NCI-H748 treated with DMSO at 0.1 percent for 48 hours (cell line): ENCODE measurements at regions not wholly inside any gene's neighbourhood (a gene's known extent, or its start where the extent isn't known, plus 50 kb on each side); places are given as distances from the start of the nearest gene placed in this dataset.

Source experiments
- DNase-seq: peaks from one replicate; lab custom pipeline; 2025; lab: John Stamatoyannopoulos, UW

DNA sequence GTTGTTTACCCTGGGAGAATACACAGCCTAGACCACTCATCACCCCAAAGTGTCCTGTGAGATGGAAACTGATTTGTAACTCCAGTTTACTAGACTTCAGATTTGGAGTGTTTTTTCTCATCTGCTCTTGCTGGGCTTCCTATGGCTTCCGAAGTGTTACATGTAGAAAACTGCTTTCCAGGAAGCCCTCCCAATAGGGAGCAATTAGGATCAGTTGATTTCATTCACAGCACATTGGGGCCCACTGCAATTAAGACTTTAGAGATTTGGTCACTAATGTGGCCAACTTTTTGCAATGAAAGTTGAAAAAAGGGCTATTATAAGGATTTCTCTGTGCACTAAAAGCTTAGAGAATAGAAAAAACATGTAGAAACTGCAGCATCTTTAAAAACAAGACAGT, 656.6 kb upstream of the CHAC2 start:
- no peak for DNase-seq

DNA sequence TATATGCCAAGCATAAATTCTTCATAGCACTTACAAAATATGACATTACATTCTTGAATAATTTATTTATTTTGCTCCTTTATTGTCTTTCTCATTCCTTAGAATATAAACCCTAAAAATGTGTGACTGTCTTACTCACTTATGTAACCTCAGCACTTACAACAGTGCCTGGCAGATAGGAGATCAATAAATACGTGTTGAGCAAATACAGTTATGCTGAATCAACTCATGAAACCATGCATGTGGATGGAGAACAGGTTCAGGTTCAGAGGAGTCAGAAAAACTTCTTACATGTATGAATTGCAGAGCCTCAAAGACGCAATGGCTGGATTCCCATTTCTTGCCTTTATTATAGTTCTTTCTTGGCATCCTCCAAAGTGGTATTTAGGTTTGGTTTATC, 659.4 kb upstream of the CHAC2 start:
- DNase-seq = no peak

DNA sequence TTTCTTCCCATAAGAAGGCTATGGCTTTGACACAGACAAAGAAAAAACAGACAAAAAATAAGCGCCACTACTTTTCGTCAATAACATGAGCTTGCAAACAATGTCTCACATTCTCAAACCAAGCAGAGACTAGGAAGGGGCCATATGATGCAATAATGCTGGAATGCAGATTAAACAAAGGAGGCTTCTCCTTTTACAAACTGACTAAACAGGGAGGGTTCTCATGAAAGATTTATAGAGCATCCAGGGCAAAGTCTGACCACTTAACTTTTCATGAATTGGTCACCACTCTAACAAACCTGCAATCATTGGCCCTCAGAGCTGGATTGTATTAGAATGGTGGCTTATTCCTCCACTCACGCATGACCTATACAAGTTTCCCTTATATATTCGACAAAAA, 663.3 kb upstream of the CHAC2 start:
- DNase-seq = no peak

DNA sequence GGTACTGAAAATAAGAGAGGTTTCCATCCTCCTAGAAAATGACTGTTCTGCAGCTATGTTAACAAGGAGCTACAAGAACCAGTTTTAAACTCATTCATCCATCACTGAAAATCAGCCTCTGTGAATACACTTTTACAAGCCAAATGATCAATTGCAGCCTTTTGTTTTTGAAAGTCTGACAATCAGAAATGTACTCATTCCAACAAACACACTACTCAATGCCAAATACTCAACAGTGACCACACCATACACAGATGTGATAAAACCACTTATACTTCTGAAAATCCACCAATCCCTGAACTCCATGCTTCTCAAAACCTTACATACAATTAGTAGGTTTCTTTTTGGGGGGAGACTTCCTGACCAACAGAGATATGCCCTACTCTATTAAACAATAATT, 663.9 kb upstream of the CHAC2 start:
- DNase-seq = no peak

DNA sequence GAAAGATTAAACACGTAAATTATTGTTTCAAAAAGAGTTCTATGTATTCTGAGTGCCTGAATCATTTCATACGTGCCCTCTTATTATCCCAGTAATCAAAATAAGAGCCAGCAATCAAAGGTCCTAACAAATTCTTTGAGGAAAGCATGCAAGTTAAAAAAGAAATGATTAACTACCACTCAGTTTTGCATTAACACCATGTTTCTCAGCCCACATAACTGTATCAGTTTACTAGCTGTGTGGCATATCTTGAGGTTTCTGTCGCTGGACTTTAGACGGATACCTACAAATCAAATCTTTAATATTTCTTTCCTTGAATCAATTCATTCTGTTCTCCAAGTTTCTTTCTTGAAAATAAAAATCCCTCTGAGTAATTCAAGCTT, 668.9 kb upstream of the CHAC2 start:
- DNase-seq = no peak

DNA sequence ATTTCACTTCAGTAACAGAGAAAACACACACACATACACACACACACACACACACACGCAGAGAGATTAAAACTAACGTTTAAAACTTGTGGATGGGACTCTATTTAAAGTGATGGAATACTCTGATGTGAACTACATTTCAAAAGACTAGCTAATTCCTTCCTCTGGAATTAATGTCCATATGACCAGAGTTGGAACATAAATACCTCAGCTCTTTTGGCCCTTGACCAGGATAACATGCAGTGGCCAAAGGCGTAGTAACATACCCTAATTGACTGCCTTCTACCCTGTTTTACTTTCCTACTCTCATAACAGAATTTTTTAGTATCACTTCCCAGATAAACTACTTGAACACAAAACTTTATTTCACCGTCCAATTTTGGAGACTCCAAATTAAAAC, 671.3 kb upstream of the CHAC2 start:
- no peak for DNase-seq

DNA sequence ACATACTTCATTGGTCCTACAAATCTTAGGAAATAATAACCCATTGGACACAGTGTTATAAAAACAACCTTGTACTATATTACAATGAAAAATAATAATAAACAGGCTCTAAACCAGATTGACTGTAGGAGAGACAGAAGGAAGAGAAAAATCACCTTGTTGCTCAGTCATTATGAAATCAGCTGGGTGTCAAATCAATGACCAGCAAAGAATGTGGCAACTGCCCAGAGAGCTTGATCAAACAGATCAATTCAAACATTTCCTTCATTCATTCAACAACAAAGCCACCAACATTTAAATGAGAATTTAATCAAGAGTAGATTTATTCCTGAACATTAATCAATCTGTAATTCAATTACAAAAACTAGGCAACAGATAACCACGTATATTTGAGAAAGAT, 671.9 kb upstream of the CHAC2 start:
- DNase-seq = no peak

DNA sequence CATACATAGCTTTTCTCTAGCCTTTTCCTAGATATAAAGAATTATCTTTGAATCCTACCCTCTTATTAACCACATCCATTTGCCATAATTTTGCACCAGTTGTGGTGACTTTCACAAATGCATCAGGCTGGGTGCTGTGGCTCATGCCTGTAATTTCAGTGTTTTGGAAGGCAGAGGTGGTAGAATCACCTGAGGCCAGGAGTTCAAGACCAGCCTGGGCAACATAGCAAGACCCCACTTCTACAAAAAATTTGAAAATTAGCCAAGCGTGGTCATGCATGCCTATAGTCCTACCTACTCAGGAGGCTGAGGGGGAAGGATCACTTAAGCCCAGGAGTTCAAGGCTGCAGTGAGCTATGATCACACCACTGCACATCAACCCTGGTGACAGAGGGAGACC, 672.4 kb upstream of the CHAC2 start:
- DNase-seq = no peak

DNA sequence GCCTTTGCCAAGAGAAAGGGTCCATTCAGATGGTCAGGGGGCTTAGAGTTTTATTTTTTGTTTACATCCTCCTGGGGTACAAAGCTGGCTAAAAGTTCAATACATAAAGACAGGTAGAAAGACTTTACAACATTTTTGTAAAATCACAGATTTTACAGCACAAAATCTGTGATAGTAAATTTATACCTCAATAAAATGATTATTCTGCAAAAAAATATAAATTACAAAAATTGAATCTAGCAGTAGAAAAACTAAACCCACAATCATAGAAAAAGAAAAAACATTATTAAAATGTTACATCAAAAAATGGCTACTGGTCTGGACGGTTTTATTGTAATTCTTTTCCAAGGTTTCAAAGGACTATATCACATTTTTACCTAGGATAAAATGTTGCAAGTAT, 674.2 kb upstream of the CHAC2 start:
- DNase-seq = no peak

DNA sequence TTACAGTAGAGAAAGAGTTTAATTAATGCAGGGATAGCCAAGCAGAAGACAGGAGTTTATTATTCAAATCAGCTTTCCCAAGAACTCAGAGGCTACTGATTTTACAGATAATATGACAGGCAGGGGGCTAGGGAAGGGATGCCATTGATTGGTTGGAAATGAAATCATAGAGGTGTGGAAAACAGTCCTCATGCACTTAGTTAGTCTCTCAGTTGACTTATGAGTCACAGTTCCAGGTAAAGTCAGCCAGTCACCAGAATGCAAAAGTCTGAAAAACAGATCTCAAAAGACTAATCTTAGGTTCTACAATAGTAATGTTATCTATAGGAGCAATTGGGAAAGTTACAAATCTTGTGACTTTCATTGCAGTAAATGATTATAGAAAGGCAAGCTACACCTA, 676.4 kb upstream of the CHAC2 start:
- no peak for DNase-seq

DNA sequence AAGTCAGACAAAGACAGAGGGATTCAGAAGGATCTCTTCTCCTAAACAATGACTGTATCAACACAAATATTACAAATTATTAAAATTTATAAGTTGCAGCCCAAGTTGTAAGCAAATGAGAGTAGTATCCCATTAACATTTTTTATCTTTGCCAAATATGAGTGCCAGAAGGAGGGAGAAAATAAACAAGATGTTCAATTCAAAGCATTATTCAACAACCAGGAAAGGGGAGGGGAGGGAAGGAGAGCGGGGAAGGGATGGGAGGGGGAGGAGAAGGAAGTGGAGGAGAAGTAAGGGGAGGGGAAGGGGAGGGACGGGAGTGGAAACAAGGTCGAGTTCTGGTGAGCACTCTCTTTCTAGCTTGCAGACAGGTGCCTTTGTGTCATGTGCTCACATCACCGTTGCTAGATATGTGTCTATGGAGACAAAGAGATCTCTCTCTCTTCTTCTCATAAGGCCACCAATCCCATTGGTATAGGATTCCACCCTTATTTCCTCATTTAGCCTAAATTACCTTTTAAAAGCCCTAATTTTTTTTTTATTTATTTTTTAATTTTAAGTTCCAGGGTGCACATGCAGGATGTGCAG, 679.6 kb upstream of the CHAC2 start:
- DNase-seq = no peak

DNA sequence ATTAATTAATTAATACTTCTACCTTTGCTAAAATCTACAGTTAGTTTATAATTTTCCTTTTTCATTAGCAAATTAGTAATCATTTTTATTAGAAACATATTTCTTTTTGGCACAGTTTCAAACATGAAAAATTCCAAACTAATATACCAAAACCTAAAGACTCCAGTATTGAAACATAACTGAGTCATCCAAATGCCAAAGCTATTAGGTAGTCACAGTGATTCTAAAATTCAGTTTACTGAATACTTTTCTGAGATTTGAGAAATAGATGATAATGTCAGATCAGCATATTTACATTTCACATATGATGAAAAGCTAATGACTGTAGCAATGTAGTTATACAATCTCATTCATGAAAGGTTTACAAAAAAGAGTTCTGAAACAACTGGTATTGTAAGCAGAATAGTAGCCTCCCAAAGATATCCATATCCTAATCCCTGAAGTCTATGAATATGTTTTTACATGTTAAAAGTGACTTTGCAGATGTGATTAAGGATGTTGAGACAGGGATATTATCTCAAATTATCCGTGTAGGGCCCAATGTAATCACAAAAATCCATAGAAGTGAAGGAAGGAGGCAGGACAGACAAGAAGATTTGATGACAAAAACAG, 680.2 kb upstream of the CHAC2 start:
- DNase-seq = no peak

DNA sequence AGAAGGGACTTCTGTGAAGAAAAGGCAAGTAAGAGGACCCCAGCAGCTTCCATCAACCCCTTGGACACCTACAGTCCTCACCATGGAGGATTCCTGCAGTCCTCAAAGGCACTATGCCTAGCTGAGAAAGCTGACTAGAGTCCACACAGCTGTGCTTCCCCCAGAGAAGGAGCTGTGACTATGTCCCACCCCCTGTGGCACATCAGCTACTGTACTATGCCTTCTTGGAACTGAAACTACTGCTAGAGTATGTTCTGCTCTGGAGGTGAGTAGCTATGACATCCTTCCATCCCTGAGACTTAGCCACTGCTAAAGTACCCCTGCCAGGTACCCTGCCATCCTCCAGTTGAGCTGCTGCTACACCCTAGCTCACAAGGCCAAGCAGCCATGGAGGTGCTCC, 690.2 kb upstream of the CHAC2 start:
- no peak for DNase-seq

DNA sequence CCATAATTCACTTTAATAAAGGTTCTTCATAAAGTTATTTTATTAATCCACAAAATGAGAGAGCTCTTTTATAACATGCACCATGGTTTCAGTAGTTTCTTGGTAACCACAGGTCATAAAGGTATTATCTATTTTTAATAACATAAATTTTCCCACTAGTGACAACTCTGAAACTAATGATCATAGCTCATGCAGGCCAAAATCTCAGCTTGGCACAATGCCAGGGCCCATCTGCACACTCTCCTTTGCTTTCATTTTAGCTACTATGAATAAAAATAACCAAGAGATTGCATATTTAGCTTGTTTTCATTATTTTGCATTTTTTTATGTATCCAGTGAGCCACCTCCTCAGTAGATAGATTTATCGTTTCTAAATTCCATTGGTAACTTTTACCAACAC, 691.8 kb upstream of the CHAC2 start:
- no peak for DNase-seq

DNA sequence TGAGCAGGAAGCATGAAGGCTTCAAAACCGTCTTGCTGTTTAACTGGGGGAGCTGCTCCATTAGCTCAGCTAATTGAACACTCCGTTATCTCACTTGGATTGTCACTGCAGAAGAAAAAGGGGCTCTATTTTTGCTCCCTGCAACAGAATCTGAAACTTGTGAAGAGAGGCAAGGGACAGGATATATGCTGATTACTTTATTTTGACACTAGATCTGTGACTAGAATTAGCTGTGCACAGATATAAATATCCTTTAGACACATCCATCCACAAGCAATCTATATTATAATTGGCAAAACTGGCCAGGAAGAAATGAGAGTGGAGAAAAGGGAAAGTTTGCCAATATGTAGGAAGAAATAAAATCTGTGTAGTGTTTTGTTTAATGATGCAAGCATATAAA, 700.1 kb upstream of the CHAC2 start:
- no peak for DNase-seq

DNA sequence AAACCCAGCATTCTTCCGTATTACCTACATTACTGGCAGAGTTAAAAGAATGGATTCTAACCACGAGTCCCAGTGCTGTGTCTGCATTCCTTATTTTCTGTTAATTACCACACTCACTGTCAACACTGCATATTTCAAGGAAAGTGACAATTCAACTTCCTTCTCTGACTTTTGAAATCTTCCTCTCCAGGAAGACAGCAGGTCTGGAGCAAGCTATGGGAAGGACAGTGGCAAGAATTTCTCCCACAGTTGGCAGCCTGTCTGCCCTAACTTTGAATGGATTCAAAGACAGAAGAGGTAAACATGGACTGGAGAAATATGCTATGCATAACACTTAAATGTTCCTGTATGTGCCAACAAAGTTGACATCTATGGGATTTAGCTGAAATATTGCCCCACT, 700.5 kb upstream of the CHAC2 start:
- no peak for DNase-seq

DNA sequence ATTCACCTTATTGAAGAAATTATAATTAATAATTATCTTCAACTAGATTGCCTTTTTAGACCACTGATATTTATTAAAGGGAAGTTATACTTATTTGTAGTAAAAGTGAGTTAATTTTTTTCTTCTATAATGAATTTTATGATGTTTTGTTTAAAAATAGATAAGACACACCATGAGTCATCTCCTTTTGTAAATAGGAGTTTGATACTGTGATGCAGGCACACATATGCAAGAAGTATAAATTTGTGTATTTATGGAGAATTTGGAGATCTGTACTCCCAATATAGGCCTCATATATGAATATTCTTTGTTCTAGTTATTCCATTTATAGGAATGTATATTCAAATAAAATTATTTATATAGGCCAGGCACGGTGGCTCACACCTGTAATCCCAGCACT, 703.5 kb upstream of the CHAC2 start:
- DNase-seq = no peak

DNA sequence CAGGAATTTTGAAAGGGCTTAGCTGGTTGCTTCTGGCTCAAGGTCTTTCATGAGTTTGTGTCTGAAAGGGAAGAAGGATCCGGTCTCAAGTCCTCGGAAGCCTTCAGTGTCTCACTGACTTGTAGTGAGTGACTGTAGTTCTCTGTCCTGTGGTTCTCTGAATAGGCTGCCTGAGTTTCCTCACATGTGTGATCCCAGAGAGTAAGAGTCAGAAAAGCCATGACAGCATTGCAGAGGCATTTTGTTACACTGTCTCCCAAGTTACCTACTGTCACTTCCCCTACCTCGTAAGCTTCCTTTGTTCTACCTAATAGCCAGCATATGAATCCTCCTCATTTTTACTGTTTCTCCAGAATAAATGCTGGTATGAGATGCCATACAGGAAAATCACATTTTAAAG, 709.1 kb upstream of the CHAC2 start:
- DNase-seq = no peak

DNA sequence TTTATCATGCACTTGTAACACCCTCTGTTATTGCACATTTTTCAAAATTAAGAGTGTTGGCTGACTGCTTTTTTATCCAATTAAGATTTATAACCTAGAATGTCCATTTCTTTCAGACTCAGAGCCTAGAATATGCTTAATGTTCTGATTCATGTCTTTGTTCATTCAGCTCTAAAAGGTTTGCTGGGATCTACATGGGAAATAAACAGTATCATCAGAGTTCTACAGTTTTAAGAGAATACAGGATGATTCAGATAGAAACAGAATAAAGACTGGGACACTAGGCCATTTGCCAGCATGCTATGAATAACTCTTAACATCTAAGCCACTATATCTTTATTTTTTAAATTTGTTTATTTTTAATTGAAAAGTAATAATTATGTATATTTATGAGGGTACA, 713.7 kb upstream of the CHAC2 start:
- no peak for DNase-seq

DNA sequence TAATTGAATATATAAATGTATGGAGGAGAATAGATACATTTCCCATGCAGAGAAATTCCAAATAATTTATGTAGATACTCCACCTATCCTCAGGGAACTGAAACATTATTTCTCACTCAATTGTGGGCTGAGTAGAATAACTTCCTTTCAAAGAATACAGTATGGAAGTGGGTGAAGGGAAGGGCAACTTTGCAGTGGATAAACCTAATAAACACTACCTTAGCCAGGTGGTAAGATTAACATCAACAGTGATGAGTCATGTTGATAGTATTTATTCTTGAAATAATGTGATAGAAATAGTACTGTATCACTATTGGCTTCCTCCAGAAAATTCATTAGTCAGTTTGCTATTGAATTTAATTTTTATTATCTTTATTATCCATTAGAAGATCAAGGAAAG, 716.4 kb upstream of the CHAC2 start:
- DNase-seq = no peak

DNA sequence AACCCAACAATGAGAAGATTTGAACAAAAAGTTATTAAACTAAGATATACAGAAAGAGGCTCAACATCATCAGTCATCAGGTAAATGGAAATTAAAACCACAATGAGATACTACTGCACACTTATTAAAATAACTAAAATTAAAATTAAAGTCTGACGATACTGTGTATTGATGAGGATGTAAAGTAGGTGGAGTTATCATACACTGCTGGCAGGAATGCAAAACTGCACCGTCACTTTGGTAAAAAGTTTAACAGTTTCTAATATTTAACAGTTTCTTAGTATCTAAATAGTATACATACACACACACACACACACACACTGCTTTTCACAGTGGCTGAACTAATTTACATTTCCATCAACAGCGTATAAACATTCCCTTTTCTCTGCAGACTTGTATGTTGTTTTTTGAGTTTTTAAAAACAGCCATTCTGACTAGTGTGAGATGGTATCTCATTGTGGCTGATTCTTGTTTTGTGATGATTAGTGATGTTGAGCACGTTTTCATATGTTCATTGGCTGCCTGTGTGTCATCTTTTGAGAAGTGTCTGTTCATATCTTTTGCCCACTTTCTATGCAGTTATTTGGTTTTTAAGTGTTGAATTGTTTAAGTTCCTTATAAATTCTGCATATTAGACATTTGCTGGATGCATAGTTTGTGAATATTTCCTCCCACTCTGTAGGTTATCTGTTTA, 726.9 kb upstream of the CHAC2 start:
- DNase-seq = no peak

DNA sequence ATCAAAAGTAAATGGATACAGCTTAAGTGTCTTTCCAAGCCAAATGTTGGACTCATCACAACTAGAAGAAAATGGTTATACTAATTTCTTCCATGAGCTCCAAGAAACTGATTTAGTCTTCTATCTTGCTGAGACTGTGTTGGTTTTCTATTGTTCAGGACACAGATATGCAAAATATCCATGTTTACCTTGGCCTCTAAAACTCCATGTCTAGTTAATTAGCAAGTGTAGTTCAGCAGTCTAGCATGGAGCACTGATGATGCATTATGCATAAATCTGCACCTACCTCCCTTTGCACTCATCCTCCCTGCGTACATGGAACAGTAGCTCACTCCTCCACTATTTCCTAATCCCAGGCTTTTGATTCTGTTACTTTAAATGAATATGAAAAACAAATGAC, 731.4 kb upstream of the CHAC2 start:
- no peak for DNase-seq

DNA sequence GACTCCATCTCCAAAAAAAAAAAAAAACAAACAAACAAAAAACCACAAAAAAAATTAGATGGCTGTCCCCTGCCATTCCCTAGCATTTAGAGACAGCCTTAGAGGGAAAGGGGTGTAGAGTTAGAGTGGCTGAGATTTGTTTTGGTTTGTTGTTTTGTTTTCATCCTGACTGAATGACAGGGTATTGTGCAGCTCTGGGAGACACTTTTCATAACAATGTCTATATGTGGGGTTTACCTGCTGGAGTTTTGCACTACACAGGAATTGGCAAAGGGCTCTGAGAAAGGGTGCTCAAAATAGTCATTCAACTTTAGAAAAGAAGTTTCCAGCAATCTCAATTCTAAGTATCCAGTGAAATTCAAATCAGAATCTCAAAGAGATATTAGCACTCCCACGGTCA, 732.5 kb upstream of the CHAC2 start:
- DNase-seq = no peak

DNA sequence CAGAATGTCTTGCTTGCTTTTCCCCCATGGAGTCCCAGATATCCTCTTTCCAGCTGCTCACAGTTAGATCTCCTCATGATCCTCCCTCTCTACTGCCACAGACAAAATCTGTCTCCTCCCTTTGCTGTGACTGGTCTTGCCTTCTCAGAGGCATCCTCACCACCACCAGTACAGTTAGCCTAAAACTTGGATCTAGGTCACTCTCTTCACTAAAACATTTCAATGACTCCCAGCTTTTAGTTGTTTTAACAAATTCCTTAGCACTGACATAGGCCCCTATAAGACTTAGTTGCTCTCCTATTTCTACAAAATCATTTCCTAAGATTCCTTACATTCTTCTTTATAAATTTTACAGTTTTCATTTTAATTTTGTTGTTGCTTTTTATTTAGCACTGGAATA, 734.2 kb upstream of the CHAC2 start:
- DNase-seq = no peak
